ACC112 (cell line): ENCODE measurements at regions not wholly inside any gene's neighbourhood (a gene's known extent, or its start where the extent isn't known, plus 50 kb on each side); places are given as distances from the start of the nearest gene placed in this dataset.

Source experiments
- H2AFZ ChIP-seq: fragments of 200-600 bp; sonication (generic); one replicate; pipeline ENCODE4 v1.6.0; 2017; ENCODE audit warnings: antibody characterized with exemption, low read length; ENCODE audit not compliant: unreplicated experiment
- H3K27ac ChIP-seq: fragments of 200-600 bp; sonication (generic); 2 replicates; pipeline ENCODE4 v1.5.1; 2014; ENCODE audit warnings: low read depth, mild to moderate bottlenecking, antibody characterized with exemption, low read length, moderate library complexity
- H3K27me3 ChIP-seq: fragments of 200-600 bp; sonication (generic); 2 replicates; pipeline ENCODE4 v1.6.1; 2014; ENCODE audit warnings: mild to moderate bottlenecking, antibody characterized with exemption, low read length, moderate library complexity, mixed read lengths; ENCODE audit not compliant: insufficient read depth
- H3K36me3 ChIP-seq: fragments of 200-600 bp; sonication (generic); 2 replicates; pipeline ENCODE4 v1.6.1; 2016; ENCODE audit warnings: mild to moderate bottlenecking, antibody characterized with exemption, low read length, moderate library complexity, mixed read lengths; ENCODE audit not compliant: insufficient read depth
- H3K4me1 ChIP-seq: fragments of 200-600 bp; sonication (generic); one replicate; pipeline ENCODE4 v1.6.1; 2016; ENCODE audit warnings: low read length, mixed read lengths; ENCODE audit not compliant: insufficient read depth, unreplicated experiment, control insufficient read depth
- H3K4me3 ChIP-seq: fragments of 200-600 bp; sonication (generic); 2 replicates; pipeline ENCODE4 v1.5.1; 2014; ENCODE audit warnings: mild to moderate bottlenecking, low read depth, low read length
- H3K79me2 ChIP-seq: fragments of 200-600 bp; sonication (generic); one replicate; pipeline ENCODE4 v1.6.0; 2016; ENCODE audit warnings: low read length; ENCODE audit not compliant: control insufficient read depth, unreplicated experiment, insufficient read depth

- Histone ChIP-seq H3K36me3 (no peaks in the 10 kb centered on the region), H3K4me1 (no peaks in the 10 kb centered on the region), H2AFZ (no peak overlapping the region), H3K27me3 (no peaks in the 10 kb centered on the region), H3K27ac (no peak overlapping the region), H3K4me3 (no peak overlapping the region), H3K79me2 (no peaks in the 10 kb centered on the region)
These were observed 855.5 kb upstream of the SEMA6D start for GRCh38 chr15:46861796-46862195.

GRCh38 chr15:46865155-46865554 lies 852.1 kb upstream of the SEMA6D start:
- no peaks in the 10 kb centered on the region for H3K27me3 ChIP-seq
- no peak overlapping the region for H3K4me3 ChIP-seq
- H3K4me1 ChIP-seq: no peaks in the 10 kb centered on the region
- no peaks in the 10 kb centered on the region for H3K36me3 ChIP-seq
- H2AFZ ChIP-seq: no peak overlapping the region
- no peaks in the 10 kb centered on the region for H3K79me2 ChIP-seq
- no peak overlapping the region for H3K27ac ChIP-seq

GRCh38 chr15:46872286-46872980 lies 844.9 kb upstream of the SEMA6D start:
- Histone ChIP-seq H3K27ac (no peak overlapping the region), H3K36me3 (no peaks in the 10 kb centered on the region)

DNA sequence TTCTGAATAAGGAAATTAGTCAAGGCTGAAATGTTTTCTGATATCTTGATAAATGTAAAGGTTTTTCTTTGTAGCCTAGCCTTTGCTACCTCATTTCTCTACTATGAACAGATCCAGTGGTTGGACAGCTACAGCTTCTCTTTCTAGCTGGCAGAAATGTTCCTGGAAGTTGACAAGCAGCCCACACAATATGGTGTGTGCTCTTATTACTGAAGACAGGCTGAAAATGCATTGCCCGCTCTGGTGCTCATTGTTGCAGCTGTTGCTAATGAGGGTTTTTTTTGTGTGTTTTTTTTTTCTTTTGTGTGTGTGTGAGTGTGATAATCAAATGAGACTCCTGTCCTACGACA lies 844.3 kb upstream of the SEMA6D start:
- Histone ChIP-seq H3K27ac (no peak overlapping the region), H2AFZ (no peak overlapping the region), H3K79me2 (no peaks in the 10 kb centered on the region), H3K4me3 (no peak overlapping the region), H3K36me3 (no peaks in the 10 kb centered on the region), H3K4me1 (no peaks in the 10 kb centered on the region), H3K27me3 (no peaks in the 10 kb centered on the region)

More at GRCh38 chr15:46872286-46872980, 844.9 kb upstream of the SEMA6D start:
- no peaks in the 10 kb centered on the region for H3K27me3 ChIP-seq
- H2AFZ ChIP-seq: no peak overlapping the region
- H3K4me1 ChIP-seq: no peaks in the 10 kb centered on the region
- no peaks in the 10 kb centered on the region for H3K79me2 ChIP-seq
- no peak overlapping the region for H3K4me3 ChIP-seq

DNA sequence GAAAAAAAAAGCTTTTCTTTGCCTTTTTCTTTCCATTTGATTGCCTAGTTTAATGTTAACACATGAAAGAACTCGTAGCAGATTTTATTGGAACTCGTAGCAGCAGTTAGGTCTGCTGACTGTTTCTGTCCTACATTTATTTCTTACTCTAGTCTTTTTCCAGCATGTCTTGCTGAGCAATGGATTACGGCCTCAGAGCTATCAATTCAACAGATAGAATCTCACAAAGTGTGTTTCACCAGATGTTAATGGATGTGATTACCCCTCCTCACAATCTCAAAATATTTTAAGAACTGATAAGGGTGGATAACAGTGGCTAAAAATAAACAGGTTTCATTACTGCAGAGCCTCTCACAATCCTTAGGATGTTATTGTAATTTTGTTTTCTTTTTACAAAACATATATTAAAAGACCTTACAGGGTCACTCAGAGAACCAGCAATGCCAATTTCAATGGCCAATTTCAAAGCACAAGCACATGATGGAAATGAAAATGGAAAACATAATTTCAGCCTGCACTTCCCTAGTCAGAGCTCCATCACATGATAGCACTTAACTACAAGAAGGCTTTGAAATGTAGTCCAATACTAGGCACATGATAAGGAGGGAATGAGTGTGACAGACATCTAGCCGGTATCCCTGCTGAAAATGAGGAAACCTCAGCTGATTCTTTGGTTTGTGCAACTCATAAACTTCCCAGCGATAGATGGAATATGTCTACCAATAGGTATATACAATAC lies 838.1 kb upstream of the SEMA6D start:
- Histone ChIP-seq H3K4me1 (no peaks in the 10 kb centered on the region), H3K79me2 (no peaks in the 10 kb centered on the region), H3K27ac (no peak overlapping the region), H3K4me3 (no peak overlapping the region), H3K36me3 (no peaks in the 10 kb centered on the region), H2AFZ (no peak overlapping the region), H3K27me3 (no peaks in the 10 kb centered on the region)

DNA sequence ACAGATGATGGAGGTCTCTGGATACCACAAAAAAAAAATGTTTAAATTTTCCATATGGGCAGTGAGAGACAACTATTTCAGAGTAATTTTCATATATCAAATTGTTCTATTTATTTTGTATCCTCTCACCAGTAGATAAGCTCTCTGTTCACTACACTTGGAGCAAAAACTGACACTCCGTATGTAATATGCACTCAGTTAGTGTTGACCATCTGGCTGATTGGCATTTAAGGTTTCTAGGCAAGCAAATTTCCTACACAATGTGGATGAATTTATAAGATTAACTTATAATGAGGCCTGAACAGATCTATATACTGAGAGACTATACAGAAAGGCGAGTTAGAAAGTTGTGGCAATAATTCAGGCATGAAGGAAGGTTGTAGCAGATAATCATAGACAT lies 836.5 kb upstream of the SEMA6D start:
- no peaks in the 10 kb centered on the region for H3K79me2 ChIP-seq
- H3K27ac ChIP-seq: no peak overlapping the region
- no peaks in the 10 kb centered on the region for H3K27me3 ChIP-seq
- H2AFZ ChIP-seq: no peak overlapping the region
- no peaks in the 10 kb centered on the region for H3K36me3 ChIP-seq
- H3K4me1 ChIP-seq: no peaks in the 10 kb centered on the region
- H3K4me3 ChIP-seq: no peak overlapping the region

- H3K36me3 ChIP-seq: no peaks in the 10 kb centered on the region
- H3K27ac ChIP-seq: no peak overlapping the region
- no peak overlapping the region for H3K4me3 ChIP-seq
- no peaks in the 10 kb centered on the region for H3K79me2 ChIP-seq
- no peak overlapping the region for H2AFZ ChIP-seq
- H3K27me3 ChIP-seq: no peaks in the 10 kb centered on the region
- no peaks in the 10 kb centered on the region for H3K4me1 ChIP-seq
These were observed 824.6 kb upstream of the SEMA6D start for GRCh38 chr15:46892621-46893160.

- no peaks in the 10 kb centered on the region for H3K36me3 ChIP-seq
- no peak overlapping the region for H2AFZ ChIP-seq
- H3K4me1 ChIP-seq: no peaks in the 10 kb centered on the region
- H3K79me2 ChIP-seq: no peaks in the 10 kb centered on the region
- H3K27ac ChIP-seq: no peak overlapping the region
- H3K27me3 ChIP-seq: no peaks in the 10 kb centered on the region
- no peak overlapping the region for H3K4me3 ChIP-seq
These were observed 822.7 kb upstream of the SEMA6D start for GRCh38 chr15:46894644-46895043.

- Histone ChIP-seq H3K27me3 (no peaks in the 10 kb centered on the region), H3K4me3 (no peak overlapping the region)
These were observed 820.0 kb upstream of the SEMA6D start for GRCh38 chr15:46897266-46897665.

GRCh38 chr15:46901001-46901400 lies 816.3 kb upstream of the SEMA6D start:
- H3K27me3 ChIP-seq: no peaks in the 10 kb centered on the region
- H3K4me1 ChIP-seq: no peaks in the 10 kb centered on the region
- no peaks in the 10 kb centered on the region for H3K36me3 ChIP-seq
- H3K4me3 ChIP-seq: no peak overlapping the region
- no peak overlapping the region for H3K27ac ChIP-seq
- H2AFZ ChIP-seq: no peak overlapping the region
- no peaks in the 10 kb centered on the region for H3K79me2 ChIP-seq

More at GRCh38 chr15:46897266-46897665, 820.0 kb upstream of the SEMA6D start:
- Histone ChIP-seq H3K79me2 (no peaks in the 10 kb centered on the region), H2AFZ (no peak overlapping the region), H3K4me1 (no peaks in the 10 kb centered on the region), H3K36me3 (no peaks in the 10 kb centered on the region), H3K27ac (no peak overlapping the region)

DNA sequence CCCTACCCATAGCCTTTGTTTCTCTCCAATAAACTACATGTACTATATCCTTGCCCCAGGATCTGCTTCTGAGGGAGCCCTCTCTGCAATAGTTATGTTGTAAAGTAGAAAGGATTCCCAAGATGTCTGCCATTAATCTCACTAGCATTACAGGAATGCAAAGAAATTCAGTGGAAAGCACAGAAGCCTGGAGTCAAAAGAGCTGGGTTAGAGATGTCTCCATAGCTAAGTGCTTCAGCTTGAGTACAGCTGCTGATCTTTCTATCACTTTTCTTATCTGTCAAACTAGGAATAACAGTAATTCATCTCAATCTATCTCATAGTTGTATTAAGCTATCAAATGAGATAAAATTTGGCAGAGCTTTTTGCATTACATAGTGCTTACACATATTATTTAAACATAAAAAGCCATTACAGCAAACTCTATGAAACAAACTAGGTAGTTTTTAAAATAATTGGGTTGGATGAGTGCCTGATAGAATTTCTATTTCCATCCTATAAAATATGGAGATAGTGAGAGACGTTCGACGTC lies 799.5 kb upstream of the SEMA6D start:
- H3K4me3 ChIP-seq: no peak overlapping the region
- no peaks in the 10 kb centered on the region for H3K27me3 ChIP-seq
- H3K27ac ChIP-seq: no peak overlapping the region
- no peaks in the 10 kb centered on the region for H3K4me1 ChIP-seq
- no peak overlapping the region for H2AFZ ChIP-seq
- H3K79me2 ChIP-seq: no peaks in the 10 kb centered on the region
- no peaks in the 10 kb centered on the region for H3K36me3 ChIP-seq
